ENCODE measurements at regions not wholly inside any gene's neighbourhood (a gene's known extent, or its start where the extent isn't known, plus 50 kb on each side); places are given as distances from the start of the nearest gene placed in this dataset.

DNA sequence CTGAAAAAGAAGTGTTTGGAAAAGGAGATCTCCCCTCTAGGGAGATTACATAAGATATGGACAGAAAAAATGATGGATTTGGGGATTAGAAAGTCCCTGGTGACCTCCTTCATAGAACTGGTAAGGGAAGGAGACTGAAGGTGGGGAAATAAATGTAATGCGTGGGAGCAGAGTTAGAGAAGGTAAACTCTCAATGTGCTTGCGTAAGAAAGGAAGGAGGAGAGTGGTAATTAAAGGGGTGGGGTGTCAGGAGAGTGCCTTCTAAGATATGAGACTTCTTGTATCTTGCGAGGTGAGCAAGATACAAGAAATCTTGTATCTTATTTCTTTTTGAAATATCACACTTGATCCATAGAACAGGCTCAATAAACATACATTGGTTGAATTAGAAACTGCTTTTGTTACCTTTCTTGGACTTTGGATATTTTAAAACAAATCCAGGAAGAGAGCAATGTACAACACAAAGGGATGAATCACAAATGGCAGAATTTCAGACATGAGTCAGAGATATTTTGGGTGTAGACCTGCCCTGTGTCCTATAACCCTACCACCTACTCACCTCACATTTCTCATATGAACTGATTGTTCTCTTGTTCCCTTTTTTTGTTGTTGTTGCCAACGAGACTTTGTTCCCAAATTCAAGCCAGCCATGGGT, 342.4 kb downstream of the INSIG2 start:
- TF ChIP-seq FOSL2 (IDR thresholded peaks at IDR 0.05) (0 out of 2 replicates have a peak, but pooled peaks have one; percentile 12), FOSL2 (CRISPR knock-in tag; IDR thresholded peaks at IDR 0.05) (no peak), POLR2A (IDR thresholded peaks at IDR 0.05; ENCODE audit: low read length) (no peak), EP300 (IDR thresholded peaks at IDR 0.05) (no peak), TP53 (CRISPR knock-in tag; IDR thresholded peaks at IDR 0.05) (no peak), CEBPB (IDR thresholded peaks at IDR 0.05) (no peak), BHLHE40 (IDR thresholded peaks at IDR 0.05; ENCODE audit: low read depth, low read length) (no peak), HOXB13 (CRISPR knock-in tag; IDR thresholded peaks at IDR 0.05; ENCODE audit: low read depth) (no peak), SMC3 (IDR thresholded peaks at IDR 0.05) (no peak)
- TF ChIP-seq, protein P1, sequence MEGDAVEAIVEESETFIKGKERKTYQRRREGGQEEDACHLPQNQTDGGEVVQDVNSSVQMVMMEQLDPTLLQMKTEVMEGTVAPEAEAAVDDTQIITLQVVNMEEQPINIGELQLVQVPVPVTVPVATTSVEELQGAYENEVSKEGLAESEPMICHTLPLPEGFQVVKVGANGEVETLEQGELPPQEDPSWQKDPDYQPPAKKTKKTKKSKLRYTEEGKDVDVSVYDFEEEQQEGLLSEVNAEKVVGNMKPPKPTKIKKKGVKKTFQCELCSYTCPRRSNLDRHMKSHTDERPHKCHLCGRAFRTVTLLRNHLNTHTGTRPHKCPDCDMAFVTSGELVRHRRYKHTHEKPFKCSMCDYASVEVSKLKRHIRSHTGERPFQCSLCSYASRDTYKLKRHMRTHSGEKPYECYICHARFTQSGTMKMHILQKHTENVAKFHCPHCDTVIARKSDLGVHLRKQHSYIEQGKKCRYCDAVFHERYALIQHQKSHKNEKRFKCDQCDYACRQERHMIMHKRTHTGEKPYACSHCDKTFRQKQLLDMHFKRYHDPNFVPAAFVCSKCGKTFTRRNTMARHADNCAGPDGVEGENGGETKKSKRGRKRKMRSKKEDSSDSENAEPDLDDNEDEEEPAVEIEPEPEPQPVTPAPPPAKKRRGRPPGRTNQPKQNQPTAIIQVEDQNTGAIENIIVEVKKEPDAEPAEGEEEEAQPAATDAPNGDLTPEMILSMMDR (IDR thresholded peaks at IDR 0.05): no peak
- TF ChIP-seq, protein P2, sequence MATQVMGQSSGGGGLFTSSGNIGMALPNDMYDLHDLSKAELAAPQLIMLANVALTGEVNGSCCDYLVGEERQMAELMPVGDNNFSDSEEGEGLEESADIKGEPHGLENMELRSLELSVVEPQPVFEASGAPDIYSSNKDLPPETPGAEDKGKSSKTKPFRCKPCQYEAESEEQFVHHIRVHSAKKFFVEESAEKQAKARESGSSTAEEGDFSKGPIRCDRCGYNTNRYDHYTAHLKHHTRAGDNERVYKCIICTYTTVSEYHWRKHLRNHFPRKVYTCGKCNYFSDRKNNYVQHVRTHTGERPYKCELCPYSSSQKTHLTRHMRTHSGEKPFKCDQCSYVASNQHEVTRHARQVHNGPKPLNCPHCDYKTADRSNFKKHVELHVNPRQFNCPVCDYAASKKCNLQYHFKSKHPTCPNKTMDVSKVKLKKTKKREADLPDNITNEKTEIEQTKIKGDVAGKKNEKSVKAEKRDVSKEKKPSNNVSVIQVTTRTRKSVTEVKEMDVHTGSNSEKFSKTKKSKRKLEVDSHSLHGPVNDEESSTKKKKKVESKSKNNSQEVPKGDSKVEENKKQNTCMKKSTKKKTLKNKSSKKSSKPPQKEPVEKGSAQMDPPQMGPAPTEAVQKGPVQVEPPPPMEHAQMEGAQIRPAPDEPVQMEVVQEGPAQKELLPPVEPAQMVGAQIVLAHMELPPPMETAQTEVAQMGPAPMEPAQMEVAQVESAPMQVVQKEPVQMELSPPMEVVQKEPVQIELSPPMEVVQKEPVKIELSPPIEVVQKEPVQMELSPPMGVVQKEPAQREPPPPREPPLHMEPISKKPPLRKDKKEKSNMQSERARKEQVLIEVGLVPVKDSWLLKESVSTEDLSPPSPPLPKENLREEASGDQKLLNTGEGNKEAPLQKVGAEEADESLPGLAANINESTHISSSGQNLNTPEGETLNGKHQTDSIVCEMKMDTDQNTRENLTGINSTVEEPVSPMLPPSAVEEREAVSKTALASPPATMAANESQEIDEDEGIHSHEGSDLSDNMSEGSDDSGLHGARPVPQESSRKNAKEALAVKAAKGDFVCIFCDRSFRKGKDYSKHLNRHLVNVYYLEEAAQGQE (IDR thresholded peaks at IDR 0.05): no peak
- TF ChIP-seq, protein P3, sequence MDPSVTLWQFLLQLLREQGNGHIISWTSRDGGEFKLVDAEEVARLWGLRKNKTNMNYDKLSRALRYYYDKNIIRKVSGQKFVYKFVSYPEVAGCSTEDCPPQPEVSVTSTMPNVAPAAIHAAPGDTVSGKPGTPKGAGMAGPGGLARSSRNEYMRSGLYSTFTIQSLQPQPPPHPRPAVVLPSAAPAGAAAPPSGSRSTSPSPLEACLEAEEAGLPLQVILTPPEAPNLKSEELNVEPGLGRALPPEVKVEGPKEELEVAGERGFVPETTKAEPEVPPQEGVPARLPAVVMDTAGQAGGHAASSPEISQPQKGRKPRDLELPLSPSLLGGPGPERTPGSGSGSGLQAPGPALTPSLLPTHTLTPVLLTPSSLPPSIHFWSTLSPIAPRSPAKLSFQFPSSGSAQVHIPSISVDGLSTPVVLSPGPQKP (IDR thresholded peaks at IDR 0.05; ENCODE audit: low read depth, low read length): no peak
- TF ChIP-seq, protein P4, sequence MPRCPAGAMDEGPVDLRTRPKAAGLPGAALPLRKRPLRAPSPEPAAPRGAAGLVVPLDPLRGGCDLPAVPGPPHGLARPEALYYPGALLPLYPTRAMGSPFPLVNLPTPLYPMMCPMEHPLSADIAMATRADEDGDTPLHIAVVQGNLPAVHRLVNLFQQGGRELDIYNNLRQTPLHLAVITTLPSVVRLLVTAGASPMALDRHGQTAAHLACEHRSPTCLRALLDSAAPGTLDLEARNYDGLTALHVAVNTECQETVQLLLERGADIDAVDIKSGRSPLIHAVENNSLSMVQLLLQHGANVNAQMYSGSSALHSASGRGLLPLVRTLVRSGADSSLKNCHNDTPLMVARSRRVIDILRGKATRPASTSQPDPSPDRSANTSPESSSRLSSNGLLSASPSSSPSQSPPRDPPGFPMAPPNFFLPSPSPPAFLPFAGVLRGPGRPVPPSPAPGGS (IDR thresholded peaks at IDR 0.05): no peak
